Kidney epithelial cell (primary cell): ENCODE measurements at regions not wholly inside any gene's neighbourhood (a gene's known extent, or its start where the extent isn't known, plus 50 kb on each side); places are given as distances from the start of the nearest gene placed in this dataset.

Experiments used
- DNase-seq: peaks from one replicate; pipeline ENCODE4 v3.0.0-alpha.2; 2010; ENCODE audit warnings: low read depth
- H3K27me3 ChIP-seq: 2 replicates; pipeline ENCODE4 v1.6.0; 2011; ENCODE audit warnings: low read length; ENCODE audit not compliant: control insufficient read depth, insufficient read depth
- H3K36me3 ChIP-seq: 2 replicates; pipeline ENCODE4 v1.5.1; 2011; ENCODE audit warnings: low read length; ENCODE audit not compliant: control insufficient read depth, insufficient read depth
- H3K4me3 ChIP-seq: 2 replicates; pipeline ENCODE4 v1.5.1; 2011; ENCODE audit warnings: low read depth, mild to moderate bottlenecking, control low read depth, low read length
- CTCF ChIP-seq: IDR thresholded peaks from 2 replicates; pipeline ENCODE4 v1.5.1; 2011; ENCODE audit warnings: mild to moderate bottlenecking, moderate library complexity, low read length, control low read depth, inconsistent platforms; ENCODE audit not compliant: insufficient read depth, poor library complexity, severe bottlenecking

- DNase-seq, result no peak
- Histone ChIP-seq H3K36me3 (no peaks in the 10 kb centered on the region), H3K4me3 (no peak overlapping the region), H3K27me3 (no peaks in the 10 kb centered on the region)
- no peak for TF ChIP-seq CTCF
Measured at GRCh38 chrX:97705936-97706335, 822.2 kb downstream of the RPA4 start.

DNA sequence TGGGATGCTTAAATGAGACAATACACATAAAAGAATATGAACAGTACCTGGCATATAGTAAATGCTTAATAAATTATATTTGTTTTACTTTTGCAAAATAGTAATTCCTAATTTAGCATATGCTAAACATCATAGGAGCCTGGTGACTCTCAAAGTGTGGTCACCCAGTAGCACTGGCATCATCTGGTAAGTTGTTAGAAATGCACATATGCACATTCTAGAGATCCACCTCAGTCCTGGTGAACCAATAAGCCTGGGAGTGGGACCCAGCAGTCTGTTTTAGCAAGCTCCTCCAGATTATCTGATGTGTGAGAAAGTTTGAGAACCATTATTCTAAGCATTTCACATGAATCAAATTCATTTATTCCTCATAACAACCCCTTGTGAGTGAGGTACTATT is 830.4 kb downstream of the RPA4 start:
- no peak for DNase-seq
- no peaks in the 10 kb centered on the region for H3K36me3 ChIP-seq
- no peak overlapping the region for H3K4me3 ChIP-seq
- no peak for TF ChIP-seq CTCF
- H3K27me3 ChIP-seq, result no peaks in the 10 kb centered on the region

DNA sequence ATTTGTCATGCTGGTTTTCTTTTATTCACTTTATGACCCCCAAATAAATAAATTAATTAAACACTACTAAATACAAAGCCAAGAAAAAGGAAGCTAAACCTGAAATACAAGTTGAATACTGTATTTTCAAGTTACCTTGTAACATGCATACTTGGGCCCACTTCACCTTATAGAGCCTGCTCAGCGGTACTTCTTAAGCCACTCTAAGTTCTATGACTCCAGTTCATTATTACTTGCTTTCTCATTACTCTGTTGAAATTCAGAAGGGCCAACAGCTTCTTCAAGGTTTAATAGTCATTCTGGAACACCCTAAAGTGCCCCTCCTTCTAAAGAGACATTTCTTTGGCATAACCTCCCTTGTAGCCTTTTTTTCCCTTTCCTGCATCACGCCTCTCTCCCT is 844.5 kb downstream of the RPA4 start:
- H3K36me3 ChIP-seq, result no peaks in the 10 kb centered on the region
- DNase-seq, result no peak
- H3K4me3 ChIP-seq, result no peak overlapping the region
- no peak for TF ChIP-seq CTCF
- no peaks in the 10 kb centered on the region for H3K27me3 ChIP-seq

DNA sequence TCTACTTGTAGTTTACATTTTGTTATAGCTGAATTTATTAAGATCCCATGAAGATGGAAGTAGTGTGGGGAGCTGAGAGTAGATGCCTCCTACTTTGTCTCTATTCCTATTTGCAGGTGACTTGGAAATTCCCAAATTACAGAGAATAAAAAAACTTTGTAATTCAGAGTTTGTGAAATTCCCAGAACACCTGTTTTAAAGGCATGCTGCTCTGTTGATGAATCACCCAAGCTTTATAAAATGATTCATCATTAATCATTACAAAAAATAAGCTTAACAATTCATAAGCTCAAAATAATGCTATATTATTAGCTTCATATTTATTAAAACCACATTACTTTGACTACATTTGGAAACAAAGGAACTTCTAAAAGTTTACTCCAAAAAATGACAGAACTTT is 856.3 kb downstream of the RPA4 start:
- no peaks in the 10 kb centered on the region for H3K27me3 ChIP-seq
- TF ChIP-seq CTCF, result no peak
- H3K36me3 ChIP-seq, result no peaks in the 10 kb centered on the region
- H3K4me3 ChIP-seq, result no peak overlapping the region
- no peak for DNase-seq

DNA sequence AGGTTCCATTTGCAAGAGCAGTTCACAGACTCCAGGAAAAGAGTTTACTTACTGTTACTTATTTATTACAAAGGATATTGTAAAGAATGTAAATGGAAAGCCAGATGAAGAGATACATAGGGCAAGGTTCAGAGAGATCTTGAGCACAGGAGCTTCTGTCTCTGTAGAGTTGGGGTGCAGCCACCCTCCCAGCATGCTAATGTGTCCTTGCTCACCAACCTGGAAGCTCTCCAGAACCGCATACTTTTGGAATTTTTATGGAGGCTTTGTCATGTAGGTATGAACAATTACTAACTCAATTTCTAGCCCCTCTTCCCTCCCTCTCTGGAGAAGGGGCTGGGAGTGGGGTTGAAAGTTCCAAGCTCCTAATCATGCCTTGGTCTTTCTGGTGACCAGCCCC is 857.2 kb downstream of the RPA4 start:
- H3K4me3 ChIP-seq, result no peak overlapping the region
- no peak for TF ChIP-seq CTCF
- no peak for DNase-seq

GRCh38 chrX:97743014-97743413 is 859.3 kb downstream of the RPA4 start:
- TF ChIP-seq CTCF, result no peak
- no peak for DNase-seq
- H3K4me3 ChIP-seq, result no peak overlapping the region

More for the DNA sequence above, 857.2 kb downstream of the RPA4 start:
- H3K36me3 ChIP-seq, result no peaks in the 10 kb centered on the region
- H3K27me3 ChIP-seq, result no peaks in the 10 kb centered on the region

More at GRCh38 chrX:97743014-97743413, 859.3 kb downstream of the RPA4 start:
- no peaks in the 10 kb centered on the region for H3K36me3 ChIP-seq
- H3K27me3 ChIP-seq, result no peaks in the 10 kb centered on the region
